Right hindlimb (tissue), 1 donor: ENCODE measurements at regions not wholly inside any gene's neighbourhood (a gene's known extent, or its start where the extent isn't known, plus 50 kb on each side); places are given as distances from the start of the nearest gene placed in this dataset.
"Not testable (repeated sequence)": the region's sequence is repeated elsewhere in the genome, so short reads cannot be mapped to it uniquely, and the experiment has no call there.

Experiments used
- DNase-seq: peaks from one replicate; pipeline ENCODE4 v3.0.0-alpha.2; 2018

DNA sequence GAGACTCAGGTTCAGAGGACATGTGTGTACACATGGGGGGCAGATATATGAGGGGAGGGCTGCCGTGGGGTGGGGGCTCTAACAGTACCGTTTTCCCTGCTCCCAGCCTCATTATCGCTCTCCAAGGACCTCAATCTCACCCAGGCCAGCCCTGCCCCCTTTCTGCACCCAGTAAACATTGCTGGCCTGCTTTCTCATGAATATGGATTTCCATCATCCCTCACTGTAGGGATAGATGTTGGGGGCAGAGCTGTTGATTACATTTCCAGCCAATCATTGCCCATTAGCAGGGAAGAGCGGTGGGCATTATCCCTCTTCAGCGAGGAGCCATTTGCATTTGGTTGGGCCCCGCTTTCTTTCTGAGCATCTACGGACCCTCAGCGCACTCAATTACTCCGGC, 273.8 kb downstream of the RPS6KC1 start:
- no peak for DNase-seq

DNA sequence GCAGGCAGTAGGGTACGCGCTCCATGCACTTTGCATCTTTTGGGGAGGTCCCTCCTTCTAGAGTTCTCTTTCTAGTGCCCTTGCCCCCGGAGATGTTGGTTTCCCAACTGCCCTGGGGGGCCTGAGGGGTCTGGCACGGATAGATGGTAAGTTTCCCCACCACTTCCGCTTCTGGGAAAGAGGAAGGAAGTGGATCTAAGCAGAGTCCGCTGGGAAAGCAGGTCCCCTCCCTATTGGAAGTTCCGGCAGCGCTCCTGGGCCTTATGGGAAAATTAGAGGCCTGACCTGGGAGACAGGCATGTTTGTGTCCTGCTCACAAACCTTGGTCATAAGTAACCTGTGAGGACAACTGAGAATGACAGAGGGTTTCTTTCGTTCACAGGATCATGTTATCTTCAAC, 274.4 kb downstream of the RPS6KC1 start:
- DNase-seq = no peak

DNA sequence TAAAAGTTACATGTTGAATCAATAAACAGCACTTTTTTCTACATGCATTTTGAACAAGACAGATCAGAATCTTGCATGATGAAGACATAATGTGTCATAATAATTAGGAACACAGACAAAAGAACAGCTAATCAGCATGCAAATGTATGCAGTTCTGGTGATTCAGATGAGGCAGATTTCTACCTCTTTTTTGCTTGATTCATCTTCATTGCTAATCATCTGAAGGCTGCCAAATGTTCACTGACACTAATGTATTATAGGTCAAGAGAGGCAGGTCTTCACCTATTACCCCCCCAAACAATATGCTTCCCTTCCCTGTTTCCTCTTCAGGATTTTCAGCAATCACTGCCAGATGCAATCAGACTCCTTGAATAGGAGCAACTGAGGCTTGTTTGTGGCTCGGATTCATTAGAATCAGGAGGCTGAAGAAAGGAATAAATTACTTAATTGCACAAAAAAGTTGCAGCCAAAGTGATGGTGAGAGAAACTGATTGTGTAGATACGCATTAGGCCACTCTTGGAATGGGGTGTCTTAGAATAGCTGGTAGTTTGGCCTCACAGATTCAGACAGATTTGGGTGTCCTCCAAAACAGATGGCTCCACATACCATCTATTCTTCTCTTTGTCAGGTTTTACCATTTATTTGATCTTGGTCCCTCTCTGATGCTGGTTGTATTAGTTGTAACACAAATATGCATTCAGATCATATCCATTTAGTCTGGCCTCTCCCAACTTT, 275.4 kb downstream of the RPS6KC1 start:
- DNase-seq = no peak

DNA sequence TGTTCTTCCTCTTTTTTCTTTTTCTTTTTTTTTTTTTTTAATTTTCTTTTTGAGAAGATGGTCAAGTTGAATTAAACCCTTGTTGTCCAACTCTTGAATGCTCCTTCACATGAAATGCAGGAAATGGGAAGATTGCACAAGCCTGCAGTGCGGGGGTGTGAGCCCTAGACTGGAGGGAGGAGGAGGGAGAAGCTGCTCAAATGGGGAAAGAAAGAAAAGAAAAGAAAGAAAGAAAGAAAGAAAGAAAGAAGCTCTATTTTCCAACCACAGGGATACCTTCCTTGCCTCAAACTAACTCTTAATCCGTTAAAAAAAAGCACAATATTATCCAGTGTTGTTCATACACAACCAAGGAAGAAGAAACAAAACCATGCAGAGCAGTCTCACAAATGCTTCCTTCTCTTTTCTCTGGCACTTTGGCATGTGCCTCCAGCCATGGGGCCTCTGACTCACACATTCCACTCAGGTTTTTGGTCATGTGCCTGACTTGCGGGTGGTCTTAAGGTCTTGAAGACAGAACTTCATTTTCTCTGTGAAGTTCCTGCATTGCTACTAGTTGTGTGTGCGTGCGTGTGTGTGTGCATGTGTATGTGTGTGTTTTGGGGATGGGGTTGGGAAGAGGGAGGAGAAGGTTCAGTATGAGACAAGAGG, 276.1 kb downstream of the RPS6KC1 start:
- peak; percentile 36 for DNase-seq

DNA sequence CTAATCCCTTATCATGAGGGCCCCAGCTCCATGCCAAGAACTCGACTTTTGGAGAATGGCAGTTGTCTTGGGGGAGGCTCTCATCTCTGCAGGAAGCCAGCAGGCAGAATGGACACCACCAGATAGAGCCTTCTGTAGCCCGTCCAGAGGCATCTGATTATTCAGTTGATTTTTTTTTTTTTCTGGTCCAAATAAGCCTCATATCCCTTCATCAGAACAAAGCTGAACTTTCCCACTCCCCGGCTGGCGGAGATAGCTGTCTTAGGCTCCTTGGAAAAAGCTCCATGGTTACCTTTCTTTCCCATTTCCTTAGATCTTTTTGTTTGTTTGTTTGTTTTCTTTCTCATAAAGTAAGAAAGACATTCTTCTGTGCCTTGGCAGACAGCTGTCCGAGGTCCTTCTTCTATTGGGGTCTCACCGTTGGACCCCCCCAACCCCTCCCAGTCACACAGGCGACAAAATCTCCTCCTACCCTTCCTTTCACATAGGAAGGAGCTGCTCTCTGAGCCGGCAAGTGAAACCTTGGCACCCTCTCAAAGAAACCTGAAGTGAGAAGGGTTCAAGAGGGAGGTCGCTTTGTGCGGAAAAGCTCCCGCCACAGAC, 278.5 kb downstream of the RPS6KC1 start:
- no peak for DNase-seq

DNA sequence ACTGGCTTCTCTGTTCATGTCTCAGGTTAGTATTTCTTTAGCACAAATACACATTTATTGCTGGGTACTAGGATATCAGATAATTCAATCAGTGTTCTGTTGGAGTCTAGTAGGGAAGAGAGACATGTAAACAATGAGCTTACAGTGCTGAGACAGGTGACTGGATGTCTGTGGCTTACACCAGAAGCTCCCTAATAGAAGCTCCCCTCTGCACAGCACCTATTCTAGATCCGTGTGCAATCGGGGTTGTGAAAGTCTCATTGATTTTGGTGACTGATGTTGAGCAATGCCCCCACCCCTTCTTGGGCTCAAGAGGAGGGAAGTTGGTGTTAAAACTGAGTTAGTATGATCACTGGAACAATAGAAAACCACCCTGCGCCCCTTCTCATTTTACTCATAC, 279.2 kb downstream of the RPS6KC1 start:
- DNase-seq = no peak

DNA sequence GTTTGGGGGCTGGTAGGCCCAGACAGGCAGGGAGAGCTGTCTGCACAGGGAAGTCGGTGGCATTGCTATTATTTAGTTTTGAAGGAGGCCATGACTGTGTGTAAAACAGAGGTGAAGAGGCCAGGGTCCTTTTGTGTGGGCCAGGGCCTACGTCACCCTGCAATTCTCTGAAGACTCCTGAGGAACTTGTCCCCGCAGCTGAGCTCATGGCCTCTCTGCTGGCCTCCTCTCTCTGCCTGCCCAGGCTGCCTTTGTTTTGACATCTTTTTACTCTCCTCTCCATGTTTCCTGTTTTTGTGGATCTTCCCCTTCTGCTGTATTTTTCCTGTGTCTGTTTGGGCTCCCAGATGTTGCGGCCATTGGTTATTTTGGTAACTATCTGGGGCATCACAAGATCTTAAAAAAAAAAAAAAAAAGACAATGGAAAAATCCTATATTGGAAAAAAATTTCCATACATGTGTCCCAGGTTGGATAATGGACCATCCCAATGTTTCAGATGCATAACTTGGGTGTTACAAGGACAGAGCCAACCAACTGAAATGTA, 280.7 kb downstream of the RPS6KC1 start:
- DNase-seq = no peak

DNA sequence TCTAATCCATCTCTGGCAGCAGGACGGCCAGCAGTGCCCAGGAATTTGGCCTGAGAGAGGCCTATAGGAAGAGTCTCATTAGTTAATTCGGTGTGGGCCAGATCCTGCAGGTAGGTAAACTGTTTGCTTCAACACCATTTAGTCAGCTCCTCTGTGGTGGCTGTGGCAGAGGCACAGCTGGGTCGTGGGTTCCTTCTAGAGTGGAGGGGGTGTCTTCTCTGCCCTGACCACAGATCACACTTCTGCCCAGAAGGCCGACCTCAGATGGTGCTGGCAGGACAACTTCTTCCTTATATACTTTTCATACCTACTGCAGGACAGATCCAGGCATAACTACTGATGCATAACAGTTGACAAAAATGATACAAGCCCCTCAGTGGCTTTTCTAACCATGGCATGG, 281.4 kb downstream of the RPS6KC1 start:
- no peak for DNase-seq

DNA sequence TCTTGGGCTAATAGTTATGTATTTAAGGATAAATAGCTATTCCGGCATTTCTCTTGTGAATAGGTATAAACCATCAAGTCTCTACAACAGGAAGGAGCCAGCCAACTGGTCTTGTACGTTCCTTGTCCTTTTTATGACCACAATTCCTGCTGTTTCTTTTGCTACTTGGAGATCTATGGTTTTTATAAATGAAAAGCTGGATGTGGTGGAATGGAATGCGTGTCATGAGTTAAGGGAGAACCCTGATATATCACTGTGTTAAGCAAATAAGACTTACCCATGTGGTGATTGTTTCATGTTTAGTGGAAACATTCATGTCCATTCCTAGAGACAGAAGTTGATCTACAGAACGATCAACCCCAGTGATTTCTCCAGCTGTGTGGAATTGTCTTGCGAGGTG, 282.1 kb downstream of the RPS6KC1 start:
- DNase-seq = no peak

DNA sequence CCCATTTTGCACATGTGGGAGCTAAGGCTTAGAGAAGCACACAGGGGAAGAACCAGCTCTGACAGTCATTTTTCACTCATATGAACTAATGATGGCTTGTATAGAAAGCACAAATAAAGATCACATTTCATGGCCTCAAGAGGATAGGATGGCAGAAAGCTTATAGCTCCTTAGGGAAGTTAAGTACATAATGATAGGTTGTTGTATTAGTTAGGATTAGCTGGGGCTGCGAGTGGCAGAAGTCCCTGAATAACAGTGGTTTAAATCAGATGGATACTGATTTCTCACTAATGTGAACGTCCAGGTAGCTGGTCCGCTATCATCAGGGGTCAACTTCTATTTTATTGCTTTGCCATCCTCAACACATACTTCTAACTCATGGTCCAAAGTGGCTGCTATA, 284.0 kb downstream of the RPS6KC1 start:
- no peak for DNase-seq

DNA sequence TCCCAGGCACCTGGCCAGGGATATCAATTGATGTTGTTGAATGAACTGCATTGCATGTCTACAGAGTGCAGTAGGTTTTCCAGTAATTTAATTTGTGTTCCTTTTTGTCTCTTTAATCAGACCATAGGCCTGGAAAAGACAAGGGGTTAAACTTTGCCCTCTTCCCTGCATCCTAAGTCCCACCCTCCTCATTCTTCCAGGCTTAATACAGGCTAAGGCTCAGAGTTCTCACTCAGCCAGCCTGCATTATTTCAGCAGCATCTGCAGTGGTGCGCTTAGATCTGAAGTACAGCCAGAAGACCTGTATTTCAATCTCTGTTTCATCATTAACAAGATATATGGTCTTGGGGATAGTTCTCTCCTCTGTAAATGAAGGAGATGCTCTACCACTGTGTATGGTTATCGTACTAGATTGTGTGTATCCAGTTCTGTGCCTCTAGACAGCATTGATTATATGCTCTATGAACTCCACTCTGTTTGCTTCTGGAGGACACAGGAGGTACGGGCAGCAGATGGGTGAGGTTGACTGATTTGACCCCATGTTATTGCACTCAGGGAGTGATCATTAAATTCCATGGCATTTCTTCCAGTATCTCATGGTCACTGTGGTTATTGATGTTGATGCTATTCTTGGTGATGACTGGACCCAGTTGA, 286.1 kb downstream of the RPS6KC1 start:
- DNase-seq = no peak

DNA sequence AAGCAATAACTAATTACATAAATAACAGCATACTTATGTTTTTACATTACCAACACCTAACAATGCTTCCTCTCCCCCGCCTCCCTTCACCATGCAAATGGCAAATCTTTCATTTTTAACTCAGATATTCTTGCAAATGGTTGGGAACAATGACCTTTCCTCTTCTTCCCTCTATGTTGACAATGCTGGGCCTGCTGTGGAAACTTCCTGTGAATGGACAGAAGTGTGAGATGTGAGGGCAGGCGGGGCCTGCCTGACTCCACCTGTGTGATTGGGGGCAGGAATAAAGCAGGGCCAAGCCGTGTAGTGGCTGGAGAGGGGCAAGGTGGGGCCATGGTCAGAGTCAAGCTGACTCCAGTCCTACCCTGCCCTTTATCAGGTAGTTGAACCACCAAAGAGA, 289.6 kb downstream of the RPS6KC1 start:
- DNase-seq = no peak

DNA sequence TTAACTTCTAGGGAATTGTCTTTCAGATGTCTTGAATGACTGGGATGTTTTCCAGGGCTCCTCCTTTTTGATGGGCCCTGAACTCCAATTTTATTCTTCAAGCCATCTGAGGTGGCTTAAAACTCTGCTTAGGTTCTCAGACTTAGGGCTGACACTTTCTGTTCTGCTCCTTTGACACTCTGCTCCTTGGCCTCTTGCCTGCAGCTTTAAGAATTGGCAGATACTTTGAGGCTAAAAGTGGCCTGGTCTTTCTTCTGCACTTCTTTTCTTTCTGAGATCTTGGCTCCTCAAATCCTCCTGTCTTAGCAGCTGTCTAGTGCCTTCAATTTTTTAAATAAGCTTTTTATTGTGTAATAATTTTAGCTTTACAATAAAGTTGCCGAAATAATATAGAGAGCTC, 294.6 kb downstream of the RPS6KC1 start:
- no peak for DNase-seq

DNA sequence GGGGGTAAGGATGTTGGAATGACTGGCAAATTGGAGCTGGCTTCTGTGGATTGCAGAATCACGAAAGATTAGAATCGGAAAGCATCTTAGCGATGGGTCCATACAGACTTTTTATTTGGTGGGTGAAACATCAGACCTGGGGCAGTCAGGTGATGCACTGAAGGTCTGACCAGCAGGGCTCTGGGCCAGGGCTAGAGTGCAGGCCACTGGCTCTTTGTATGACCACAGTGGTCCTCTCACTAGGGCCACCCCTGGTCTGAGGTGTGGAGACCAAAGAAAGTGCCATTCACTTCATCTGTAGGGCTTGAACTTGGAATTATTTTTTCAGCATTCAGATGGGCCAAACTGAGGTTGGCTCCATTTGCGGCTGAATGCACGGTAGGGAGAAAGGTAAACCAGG, 306.4 kb downstream of the RPS6KC1 start:
- no peak for DNase-seq

DNA sequence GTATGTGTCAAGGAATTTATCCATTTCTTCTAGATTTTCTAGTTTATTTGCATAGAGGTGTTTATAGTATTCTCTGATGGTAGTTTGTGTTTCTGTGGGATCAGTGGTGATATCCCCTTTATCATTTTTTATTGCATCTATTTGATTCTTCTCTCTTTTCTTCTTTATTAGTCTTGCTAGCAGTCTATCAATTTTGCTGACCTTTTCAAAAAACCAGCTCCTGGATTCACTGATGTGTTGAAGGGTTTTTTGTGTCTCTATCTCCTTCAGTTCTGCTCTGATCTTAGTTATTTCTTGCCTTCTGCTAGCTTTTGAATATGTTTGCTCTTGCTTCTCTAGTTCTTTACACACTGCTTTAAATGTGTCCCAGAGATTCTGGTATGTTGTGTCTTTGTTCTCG, 307.3 kb downstream of the RPS6KC1 start:
- DNase-seq = not testable (repeated sequence)

DNA sequence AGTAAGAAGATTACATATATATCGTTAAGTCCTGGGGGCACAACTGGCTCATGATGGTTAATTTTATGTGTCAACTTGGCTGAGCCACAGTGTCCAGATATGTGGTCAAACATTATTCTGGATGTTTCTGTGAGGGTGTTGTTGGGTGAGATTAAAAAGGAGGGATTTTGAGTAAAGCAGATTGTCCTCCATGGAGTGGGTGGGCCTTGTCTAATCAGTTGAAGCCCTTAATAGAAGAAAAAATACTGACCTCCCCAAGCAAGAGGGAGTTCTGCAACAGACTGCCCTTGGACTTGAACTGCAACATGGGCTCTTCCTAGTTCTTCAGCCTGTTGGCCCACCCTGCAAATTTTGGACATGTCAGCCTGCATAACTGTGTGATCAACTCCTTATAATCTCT, 311.6 kb downstream of the RPS6KC1 start:
- no peak for DNase-seq

DNA sequence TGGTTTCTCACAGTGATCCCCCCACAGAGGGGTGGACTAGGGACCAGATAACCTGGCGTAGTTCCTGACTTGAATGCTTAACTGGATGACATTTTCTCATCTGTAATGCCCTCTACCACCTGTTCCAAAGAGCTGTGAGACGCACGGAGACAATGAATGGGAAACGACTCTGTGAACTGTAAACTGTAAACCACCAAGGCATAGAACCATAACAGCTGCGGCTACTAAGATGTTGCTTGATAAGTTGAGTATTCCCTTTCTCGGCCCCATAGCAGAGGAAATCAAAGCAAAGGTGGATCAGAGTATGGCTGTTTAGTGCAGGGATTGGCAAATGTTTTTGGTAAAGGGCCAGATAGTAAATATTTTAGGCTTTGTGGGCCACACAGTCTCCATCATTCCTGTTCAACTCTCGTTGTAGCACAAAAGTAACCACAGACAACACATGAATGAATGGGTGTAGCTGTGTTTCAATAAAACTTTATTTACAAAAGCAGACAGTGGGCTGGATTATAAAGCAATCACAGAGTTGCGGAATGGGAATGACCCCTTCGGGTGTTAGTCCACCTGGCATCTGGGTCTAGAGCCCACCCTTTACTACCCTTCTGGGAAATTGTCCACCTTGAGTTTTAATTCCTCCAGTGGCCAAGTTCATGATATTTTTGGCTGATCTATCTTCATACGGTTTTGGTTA, 315.2 kb downstream of the RPS6KC1 start:
- DNase-seq = no peak

DNA sequence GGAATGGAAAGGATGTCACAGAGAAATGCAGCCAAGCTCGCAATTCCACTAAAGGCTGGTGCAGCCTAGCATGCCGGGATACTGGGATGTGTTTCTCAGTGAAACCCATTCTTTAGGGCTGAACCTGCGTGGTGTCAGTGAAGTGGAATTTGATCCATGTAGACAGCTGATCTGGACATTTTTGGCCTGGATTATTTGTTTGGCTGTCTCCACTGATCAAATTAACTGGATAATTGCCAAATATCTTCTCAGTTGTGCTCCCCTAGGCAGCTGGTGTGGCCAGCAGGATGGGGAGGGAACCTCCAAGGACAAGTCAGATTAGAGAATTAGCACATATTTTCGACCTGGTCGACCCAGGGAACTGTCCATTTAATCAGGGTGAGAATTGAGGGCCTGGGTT, 318.4 kb downstream of the RPS6KC1 start:
- DNase-seq = peak; percentile 27

DNA sequence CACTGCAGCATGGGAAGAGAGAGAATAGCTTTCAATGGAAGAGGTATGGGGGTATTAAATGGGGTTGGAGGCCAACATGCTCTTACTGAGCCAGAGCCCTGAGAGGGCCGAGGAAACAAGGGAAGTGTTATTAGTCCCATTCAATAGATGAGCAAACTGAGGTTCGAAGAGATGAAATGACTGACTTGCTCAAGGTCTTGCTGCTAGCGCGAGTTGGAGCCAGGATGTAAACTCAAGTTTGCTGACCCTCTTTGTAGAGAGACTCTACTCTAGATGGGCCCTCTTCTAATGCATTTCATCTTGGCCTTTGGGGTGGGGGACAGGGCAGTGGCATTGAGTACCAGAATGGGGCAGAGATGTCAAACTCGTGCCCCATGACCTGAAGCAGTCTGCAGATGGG, 319.5 kb downstream of the RPS6KC1 start:
- no peak for DNase-seq

DNA sequence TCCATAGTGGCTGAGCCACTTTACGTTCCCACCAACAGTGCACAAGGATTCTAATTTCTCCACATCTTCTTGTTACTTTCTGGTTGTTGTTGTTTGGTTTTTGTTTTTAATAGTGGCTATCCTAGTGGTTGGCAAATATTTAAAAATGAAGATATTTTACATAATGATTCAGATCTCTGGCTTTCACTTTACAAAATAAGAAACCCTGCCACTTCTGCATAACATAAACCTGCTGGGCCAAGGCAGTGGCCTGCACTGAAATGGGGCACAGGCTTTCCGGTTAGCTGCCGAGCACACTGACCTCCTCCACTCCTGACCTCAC, 320.4 kb downstream of the RPS6KC1 start:
- DNase-seq = no peak

DNA sequence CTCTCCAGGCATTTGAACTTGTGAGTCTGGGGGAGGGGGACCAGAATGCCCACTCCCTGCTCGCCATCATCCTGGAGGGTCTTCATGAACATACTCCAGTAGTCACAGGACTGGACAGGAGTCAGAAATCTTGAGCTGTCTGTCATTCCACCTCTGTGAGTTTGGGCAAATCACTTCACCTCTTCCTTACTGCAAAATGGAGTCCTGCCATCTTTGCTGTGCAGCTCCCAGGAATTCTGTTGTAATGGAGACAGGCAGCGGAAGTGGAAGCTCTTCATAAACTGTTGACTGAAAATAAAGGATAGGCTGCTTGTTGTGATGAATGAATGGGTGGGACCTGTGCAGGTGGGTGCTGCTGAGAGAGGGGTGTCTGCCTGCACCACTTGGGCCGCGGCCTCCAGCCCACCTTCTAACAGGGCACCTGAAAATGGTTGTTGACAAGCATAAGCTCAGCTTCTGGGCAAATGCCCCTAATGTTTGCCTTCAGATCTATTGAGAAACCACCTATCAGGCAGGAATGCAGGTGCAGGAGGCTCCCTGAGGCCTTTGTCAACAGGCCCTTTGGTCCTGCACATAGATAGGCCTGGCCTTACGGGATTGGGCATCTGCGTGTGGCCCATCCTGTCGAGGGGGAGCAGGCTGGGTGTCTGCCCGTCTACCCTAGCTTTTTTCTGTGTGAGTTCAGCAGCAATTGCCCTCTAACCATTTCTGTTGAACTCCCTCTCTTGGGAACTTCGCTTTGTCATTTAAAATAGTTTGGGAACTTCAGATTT, 321.0 kb downstream of the RPS6KC1 start:
- no peak for DNase-seq

DNA sequence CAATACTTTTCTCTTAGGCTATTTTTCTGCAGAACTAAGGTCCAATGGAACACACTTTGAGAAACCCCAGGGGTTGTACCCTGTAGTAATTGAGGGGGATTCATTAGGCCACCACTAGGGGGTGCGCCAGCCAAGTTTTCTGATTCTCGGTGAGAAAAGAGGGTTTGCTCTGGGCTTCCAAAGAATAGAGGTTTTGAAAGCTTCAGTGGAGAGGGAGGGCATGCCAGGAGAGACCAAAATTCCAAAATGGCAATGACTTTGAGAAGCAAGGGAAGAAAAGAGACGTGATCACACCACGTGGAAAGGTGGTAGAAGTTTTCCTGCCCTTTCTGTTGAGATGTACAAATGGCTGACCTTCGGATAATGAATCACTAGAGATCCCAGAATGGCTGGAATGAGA, 323.3 kb downstream of the RPS6KC1 start:
- peak; percentile 77 for DNase-seq
